ENCODE measurements at regions not wholly inside any gene's neighbourhood (a gene's known extent, or its start where the extent isn't known, plus 50 kb on each side); places are given as distances from the start of the nearest gene placed in this dataset.

DNA sequence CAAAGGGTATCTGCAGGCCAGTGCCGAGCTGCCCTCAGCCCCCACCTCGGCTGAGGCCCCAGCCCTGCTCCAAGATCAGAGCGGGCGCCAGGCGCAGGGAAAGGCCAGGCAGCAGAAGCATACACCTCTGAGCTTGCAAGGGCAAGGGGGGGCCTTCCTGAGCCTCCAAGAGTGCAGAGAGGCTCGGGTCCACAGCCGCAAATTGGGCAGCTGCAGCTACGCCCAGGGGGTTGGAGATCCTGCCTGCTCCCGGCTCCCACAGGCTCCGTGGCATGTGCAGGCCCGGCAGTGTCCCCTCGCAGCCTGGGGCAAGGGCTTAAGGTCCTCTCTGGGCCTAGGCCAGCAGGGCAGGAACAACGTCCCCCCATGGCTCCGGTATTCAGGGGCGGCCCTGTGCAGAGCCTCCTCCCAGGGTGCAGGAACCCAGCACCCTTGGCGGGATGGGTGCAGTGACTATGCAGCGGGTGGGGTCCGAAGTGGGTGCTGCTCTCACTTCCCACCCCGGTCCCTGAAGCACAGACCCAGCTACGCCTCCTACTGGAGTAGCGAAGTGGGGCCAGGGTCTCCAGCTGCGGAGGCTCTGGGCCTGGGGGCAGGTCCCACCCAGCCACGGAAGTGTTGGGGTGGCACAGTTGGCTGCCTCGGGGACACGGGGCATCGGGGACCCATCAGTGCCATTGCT lies 120.2 kb upstream of the TMEFF2 start (continued):
- TF ChIP-seq DPF2 (IDR thresholded peaks at IDR 0.05) (no peak), ZZZ3 (IDR thresholded peaks at IDR 0.05; ENCODE audit: control insufficient read depth, insufficient read length, low read depth) (no peak), SRF (IDR thresholded peaks at IDR 0.05; ENCODE audit: low read depth in 2 of 2, low read length in 2 of 2) (no peak), YBX1 (IDR thresholded peaks at IDR 0.05) (no peak)

DNA sequence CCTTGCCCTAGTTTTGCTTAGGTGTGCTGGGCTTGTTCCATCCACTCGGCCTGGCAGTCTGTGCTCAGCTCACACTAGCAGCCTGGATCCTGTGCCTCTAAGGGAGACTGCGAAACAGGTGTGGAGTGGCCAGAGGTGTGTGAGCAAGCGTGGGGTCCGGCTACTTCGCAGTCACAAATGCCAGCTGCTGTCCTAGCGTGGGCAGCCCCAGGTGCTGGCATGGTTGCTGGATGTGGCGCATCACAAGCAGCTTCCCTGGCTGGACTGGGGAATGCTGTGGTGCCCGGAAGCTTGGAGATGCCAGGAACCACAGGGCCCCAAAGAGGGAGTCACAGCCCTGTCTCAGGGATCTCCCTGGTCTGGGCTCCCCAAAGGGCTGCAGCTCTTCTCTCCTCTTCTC lies 119.0 kb upstream of the TMEFF2 start:
- Histone ChIP-seq H3K27ac (ENCODE audit: control insufficient read depth, insufficient read depth) (no peak overlapping the region), H3K4me2 (ENCODE audit: control insufficient read depth, insufficient read depth) (no peak overlapping the region), H3K9me3 (replicated peaks; ENCODE audit: control insufficient read depth, insufficient read depth, low read length) (no peaks in the 10 kb centered on the region), H2AFZ (ENCODE audit: control insufficient read depth, low read depth, low read length) (no peak overlapping the region), H3K79me2 (ENCODE audit: control insufficient read depth, insufficient read depth, low read length) (no peaks in the 10 kb centered on the region), H3K4me3 (no peak overlapping the region), H3K36me3 (ENCODE audit: control insufficient read depth in 2 of 2, insufficient read depth in 2 of 2, low read length in 1 of 2) (no peaks in the 10 kb centered on the region), H3K4me1 (ENCODE audit: control insufficient read depth, insufficient read depth, low read length) (no peaks in the 10 kb centered on the region), H3K9ac (ENCODE audit: control insufficient read depth, insufficient read depth, low read length) (no peak overlapping the region), H4K20me1 (ENCODE audit: control insufficient read depth, insufficient read depth) (no peaks in the 10 kb centered on the region), H3K27me3 (replicated peaks in 1 of 2; ENCODE audit: control insufficient read depth in 2 of 2, insufficient read depth in 2 of 2, low read length in 1 of 2) (no peaks in the 10 kb centered on the region; a peak in 1 of 4 replicates)
- TF ChIP-seq RELA (IDR thresholded peaks at IDR 0.05; ENCODE audit: borderline replicate concordance, partially characterized antibody): no peak
- no peak for TF ChIP-seq POLR2AphosphoS5 (IDR thresholded peaks at IDR 0.05; ENCODE audit: low read length)
- TF ChIP-seq IRF3 (IDR thresholded peaks at IDR 0.05): no peak
- TF ChIP-seq GABPA (IDR thresholded peaks at IDR 0.05; ENCODE audit: low read depth): no peak
- no peak for TF ChIP-seq ATF7 (IDR thresholded peaks at IDR 0.05; ENCODE audit: low read depth)
- TF ChIP-seq, protein P1, sequence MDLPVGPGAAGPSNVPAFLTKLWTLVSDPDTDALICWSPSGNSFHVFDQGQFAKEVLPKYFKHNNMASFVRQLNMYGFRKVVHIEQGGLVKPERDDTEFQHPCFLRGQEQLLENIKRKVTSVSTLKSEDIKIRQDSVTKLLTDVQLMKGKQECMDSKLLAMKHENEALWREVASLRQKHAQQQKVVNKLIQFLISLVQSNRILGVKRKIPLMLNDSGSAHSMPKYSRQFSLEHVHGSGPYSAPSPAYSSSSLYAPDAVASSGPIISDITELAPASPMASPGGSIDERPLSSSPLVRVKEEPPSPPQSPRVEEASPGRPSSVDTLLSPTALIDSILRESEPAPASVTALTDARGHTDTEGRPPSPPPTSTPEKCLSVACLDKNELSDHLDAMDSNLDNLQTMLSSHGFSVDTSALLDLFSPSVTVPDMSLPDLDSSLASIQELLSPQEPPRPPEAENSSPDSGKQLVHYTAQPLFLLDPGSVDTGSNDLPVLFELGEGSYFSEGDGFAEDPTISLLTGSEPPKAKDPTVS (IDR thresholded peaks at IDR 0.05; ENCODE audit: low read depth, low read length): no peak
- ChIA-PET POLR2A (interaction anchor here (0.5 kb wide), 1 partner anchor 300 kb away, joined by 4 read pairs; no protein-coding TSS in a partner anchor), SMC1A (ENCODE audit: uncharacterized antibody, unreplicated experiment) (no interaction called here), RAD21 (ENCODE audit: unreplicated experiment) (no interaction called here), CTCF (no interaction called here)
- intact Hi-C loops (cut with micrococcal nuclease; ENCODE audit: unreplicated experiment) (no loop called here), in situ Hi-C loops (cut with MboI) (no loop called here)
- FAIRE-seq (no peak), ATAC-seq (no peak), DNase-seq (ENCODE audit: low read depth, low spot score) (no peak)
- BruUV-seq (replicated peaks): no TSS peak
- 18% methylated on average over 8 of the region's 8 CpGs for WGBS (ENCODE audit: insufficient coverage, insufficient replicate concordance, low lambda C conversion rate, missing lambda C conversion rate)

Measured in GM12878 (cell line).